HCT116 (cell line): ENCODE measurements at regions not wholly inside any gene's neighbourhood (a gene's known extent, or its start where the extent isn't known, plus 50 kb on each side); places are given as distances from the start of the nearest gene placed in this dataset.

Experiments
- ATAC-seq: fragments of 200-7000 bp; cut with Tn5 transposase; 2 replicates; pipeline ENCODE4 v1.9.1; 2020; ENCODE audit warnings: mild to moderate bottlenecking, moderate library complexity
- BruUV-seq: library from RNA; stranded (reverse); fragments of 400-500 nt; replicated peaks from 2 replicates; lab custom pipeline; 2021; lab: Mats Ljungman, UMichigan
- CTCF ChIA-PET: fragments of 300-600 bp; sonication (Branson Sonifier 250); formaldehyde crosslinking; loops from one replicate; lab custom pipeline; 2021; ENCODE audit warnings: antibody characterized with exemption; lab: Charles Lee
- POLR2A ChIA-PET: fragments of 300-600, 350-600 bp; sonication (Branson Sonifier 250); formaldehyde crosslinking; loops from one replicate; lab custom pipeline; 2021; ENCODE audit warnings: antibody characterized with exemption; lab: Charles Lee
- RAD21 ChIA-PET, 2 experiments: fragments of 300-600 bp; sonication (Branson Sonifier 250); formaldehyde crosslinking; loops; one replicate each; lab custom pipeline; 2023; ENCODE audit warnings: low total read pairs in 2 of 2; ENCODE audit not compliant: uncharacterized antibody in 2 of 2, unreplicated experiment in 2 of 2, low non-redundant PET in 1 of 2; lab: Charles Lee
- DNase-seq: peaks from one replicate; pipeline ENCODE4 v3.0.0-alpha.2; 2010; ENCODE audit warnings: low read depth, low spot score
- H2AFZ ChIP-seq: fragments of 200-600 bp; shearing (Covaris generic), sonication (generic); 2 replicates; pipeline ENCODE4 v1.6.1; 2017; ENCODE audit warnings: low read depth, mixed run types, mixed read lengths, antibody characterized with exemption, low read length; ENCODE audit not compliant: poor library complexity, severe bottlenecking
- H3K27ac ChIP-seq: 2 replicates; pipeline ENCODE4 v1.5.1; 2012; ENCODE audit warnings: low read depth, low read length
- H3K27me3 ChIP-seq: fragments of 200-600 bp; sonication (generic); 2 replicates; pipeline ENCODE4 v1.6.1; 2016; ENCODE audit warnings: mixed run types, low read length, mixed read lengths; ENCODE audit not compliant: insufficient read depth
- H3K36me3 ChIP-seq, 2 experiments: fragments of 200-500 bp in 1 of 2; fragments of 200-600 bp in 1 of 2; sonication (Bioruptor generic) in 1 of 2; sonication (generic) in 1 of 2; 2 replicates each; pipeline versions ENCODE4 v1.5.1 to v1.6.1; 2014 to 2016; ENCODE audit warnings: low read length in 2 of 2, inconsistent platforms in 1 of 2, mixed read lengths in 1 of 2, mixed run types in 1 of 2; ENCODE audit not compliant: insufficient read depth in 2 of 2, control insufficient read depth in 1 of 2
- H3K4me1 ChIP-seq, 2 experiments: fragments of 200-600 bp in 1 of 2; sonication (generic) in 1 of 2; 2 replicates each; pipeline versions ENCODE4 v1.5.1 to v1.6.1; 2012 to 2017; ENCODE audit warnings: low read length in 2 of 2, inconsistent platforms in 1 of 2, mild to moderate bottlenecking in 1 of 2, mixed read lengths in 1 of 2, mixed run types in 1 of 2, moderate library complexity in 1 of 2; ENCODE audit not compliant: insufficient read depth in 2 of 2, control insufficient read depth in 1 of 2
- H3K4me2 ChIP-seq: fragments of 200-600 bp; sonication (generic); 2 replicates; pipeline ENCODE4 v1.6.1; 2017; ENCODE audit warnings: mixed run types, low read length, mixed read lengths
- H3K4me3 ChIP-seq, 2 experiments: fragments of 200-600 bp in 1 of 2; sonication (generic) in 1 of 2; replicated peaks in 1 of 2; 2 replicates each; pipeline ENCODE4 v1.5.1; 2011 to 2016; ENCODE audit warnings: low read length in 2 of 2, control low read depth in 1 of 2, low read depth in 1 of 2, mild to moderate bottlenecking in 1 of 2, mixed read lengths in 1 of 2, mixed run types in 1 of 2
- H3K79me2 ChIP-seq: fragments of 200-600 bp; sonication (generic); 2 replicates; pipeline ENCODE4 v1.6.1; 2017; ENCODE audit warnings: mild to moderate bottlenecking, mixed run types, low read length, moderate library complexity, mixed read lengths; ENCODE audit not compliant: insufficient read depth
- H3K9ac ChIP-seq: fragments of 200-600 bp; sonication (generic); 2 replicates; pipeline ENCODE4 v1.6.1; 2016; ENCODE audit warnings: low read length, mixed read lengths
- H3K9me2 ChIP-seq: fragments of 200-600 bp; sonication (generic), shearing (Covaris generic); 2 replicates; pipeline ENCODE4 v1.6.1; 2017; ENCODE audit warnings: mixed run types, mild to moderate bottlenecking, moderate library complexity; ENCODE audit not compliant: insufficient read depth
- H3K9me3 ChIP-seq, 2 experiments: fragments of 200-500 bp in 1 of 2; fragments of 200-600 bp in 1 of 2; sonication (Bioruptor generic) in 1 of 2; sonication (generic) in 1 of 2; 2 replicates each; pipeline ENCODE4 v1.6.1; 2014 to 2017; ENCODE audit warnings: low read length in 2 of 2, mixed read lengths in 2 of 2, inconsistent platforms in 1 of 2, low read depth in 1 of 2, mild to moderate bottlenecking in 1 of 2, mixed run types in 1 of 2, moderate library complexity in 1 of 2; ENCODE audit not compliant: control insufficient read depth in 1 of 2, insufficient read depth in 1 of 2
- H4K20me1 ChIP-seq: fragments of 200-600 bp; sonication (generic), shearing (Covaris generic); 2 replicates; pipeline ENCODE4 v1.6.1; 2017; ENCODE audit warnings: mixed run types, mild to moderate bottlenecking, moderate library complexity; ENCODE audit not compliant: insufficient read depth
- CTCF ChIP-seq, 3 experiments: fragments of 200-600 bp in 1 of 3; sonication (generic) in 1 of 3; IDR thresholded peaks in 2 of 3; conservative IDR thresholded peaks in 1 of 3; 2 replicates each; pipeline ENCODE4 v1.5.1; 2012 to 2017; ENCODE audit warnings: low read depth in 2 of 3, low read length in 2 of 3, antibody characterized with exemption in 1 of 3, borderline replicate concordance in 1 of 3, control low read depth in 1 of 3, mild to moderate bottlenecking in 1 of 3, mixed read lengths in 1 of 3, mixed run types in 1 of 3, moderate library complexity in 1 of 3; ENCODE audit not compliant: insufficient read depth in 1 of 3
- EGR1 ChIP-seq: IDR thresholded peaks from 2 replicates; pipeline ENCODE4 v1.6.1; 2012; ENCODE audit warnings: low read depth
- EZH2 ChIP-seq: fragments of 200-600 bp; sonication (generic); IDR thresholded peaks from 2 replicates; pipeline ENCODE4 v1.6.1; 2017; ENCODE audit warnings: antibody characterized with exemption, mixed run types
- POLR2A ChIP-seq: IDR thresholded peaks from 2 replicates; pipeline ENCODE4 v1.7.0; 2011; ENCODE audit warnings: borderline replicate concordance; ENCODE audit not compliant: insufficient read depth, insufficient read length; ENCODE audit errors: extremely low read depth
- RAD21 ChIP-seq: IDR thresholded peaks from 2 replicates; pipeline ENCODE4 v1.6.1; 2012; ENCODE audit warnings: low read depth, mild to moderate bottlenecking
- TCF7L2 ChIP-seq: IDR thresholded peaks from 2 replicates; pipeline ENCODE4 v1.7.0; 2011; ENCODE audit warnings: borderline replicate concordance, inconsistent platforms; ENCODE audit not compliant: insufficient read depth, insufficient read length; ENCODE audit errors: extremely low read depth
- intact Hi-C: fragments of 100-400 bp; cut with micrococcal nuclease; formaldehyde crosslinking; loops from 2 replicates; pipeline ENCODE4 v1.10.0; 2022

GRCh38 chr3:99534951-99535704 is 103.3 kb upstream of the COL8A1 start:
- H3K9ac ChIP-seq, result no peak overlapping the region
- no TSS peak for BruUV-seq
- H3K4me2 ChIP-seq, result no peak overlapping the region
- ChIA-PET POLR2A (no interaction called here), RAD21 (no interaction called here), CTCF (no interaction called here)
- H4K20me1 ChIP-seq, result no peaks in the 10 kb centered on the region
- no peaks in the 10 kb centered on the region for H3K36me3 ChIP-seq
- no peak overlapping the region for H3K4me3 ChIP-seq
- intact Hi-C loops, result loop anchor here (10.0 kb wide), 2 partner anchors 420 to 510 kb away; no protein-coding TSS in a partner anchor
- ATAC-seq (no peak), DNase-seq (no peak)
- H3K27me3 ChIP-seq, result peaks cover 45% of the 10 kb centered on the region
- no peak for TF ChIP-seq EGR1
- TF ChIP-seq POLR2A, result peak; percentile 25
- no peaks in the 10 kb centered on the region for H3K4me1 ChIP-seq
- H3K9me2 ChIP-seq, result no peaks in the 10 kb centered on the region
- no peaks in the 10 kb centered on the region for H3K9me3 ChIP-seq
- H2AFZ ChIP-seq, result no peak overlapping the region
- no peaks in the 10 kb centered on the region for H3K79me2 ChIP-seq
- no peak overlapping the region for H3K27ac ChIP-seq

- peak; percentile 99 for ATAC-seq
- intact Hi-C loops, result loop anchor here (10.0 kb wide), 2 partner anchors 417 to 507 kb away; no protein-coding TSS in a partner anchor
- no peaks in the 10 kb centered on the region for H3K79me2 ChIP-seq
- no TSS peak for BruUV-seq
- ChIA-PET CTCF (interaction anchor here (0.6 to 2.6 kb wide), 10 partner anchors 12 to 417 kb away, joined by 3 to 14 read pairs (median 4); no protein-coding TSS in a partner anchor), POLR2A (no interaction called here), RAD21 (interaction anchor here in 1 of 2 experiments (1.0 kb wide), 1 partner anchor 33 kb away, joined by 3 read pairs; no protein-coding TSS in a partner anchor)
- H3K4me1 ChIP-seq, result no peaks in the 10 kb centered on the region
- DNase-seq, result peak; percentile 31
- no peaks in the 10 kb centered on the region for H3K9me2 ChIP-seq
- TF ChIP-seq CTCF (IDR thresholded peaks at IDR 0.05 in 2 of 3, conservative IDR thresholded peaks at IDR 0.05 in 1 of 3; ENCODE audit: borderline replicate concordance in 1 of 3, insufficient read depth in 1 of 3, low read depth in 2 of 3, low read length in 2 of 3) (peak; percentile 42 to 82 (median 76); a peak in 5 of 6 replicates), EZH2 (no peak), RAD21 (peak; percentile 61), TCF7L2 (peak; percentile 57)
- H3K4me3 ChIP-seq, result no peak overlapping the region
- H3K27ac ChIP-seq, result no peak overlapping the region
- no peaks in the 10 kb centered on the region for H3K36me3 ChIP-seq
- no peaks in the 10 kb centered on the region for H3K9me3 ChIP-seq
- no peak overlapping the region for H3K9ac ChIP-seq
- H3K4me2 ChIP-seq, result no peak overlapping the region
- peaks cover 58% of the 10 kb centered on the region for H3K27me3 ChIP-seq
- H4K20me1 ChIP-seq, result no peaks in the 10 kb centered on the region
- no peak overlapping the region for H2AFZ ChIP-seq
Measured at GRCh38 chr3:99532246-99532645, 106.1 kb upstream of the COL8A1 start.
